Renal cortex interstitium (tissue), 11 donors: ENCODE measurements at regions not wholly inside any gene's neighbourhood (a gene's known extent, or its start where the extent isn't known, plus 50 kb on each side); places are given as distances from the start of the nearest gene placed in this dataset.

ENCODE experiments used
- DNase-seq, 11 donors: peaks; one replicate each; pipeline ENCODE4 v3.0.0-alpha.2; 2013; ENCODE audit warnings: low read depth in 9 of 11, low spot score in 4 of 11; ENCODE audit errors: extremely low read depth in 1 of 11

DNA sequence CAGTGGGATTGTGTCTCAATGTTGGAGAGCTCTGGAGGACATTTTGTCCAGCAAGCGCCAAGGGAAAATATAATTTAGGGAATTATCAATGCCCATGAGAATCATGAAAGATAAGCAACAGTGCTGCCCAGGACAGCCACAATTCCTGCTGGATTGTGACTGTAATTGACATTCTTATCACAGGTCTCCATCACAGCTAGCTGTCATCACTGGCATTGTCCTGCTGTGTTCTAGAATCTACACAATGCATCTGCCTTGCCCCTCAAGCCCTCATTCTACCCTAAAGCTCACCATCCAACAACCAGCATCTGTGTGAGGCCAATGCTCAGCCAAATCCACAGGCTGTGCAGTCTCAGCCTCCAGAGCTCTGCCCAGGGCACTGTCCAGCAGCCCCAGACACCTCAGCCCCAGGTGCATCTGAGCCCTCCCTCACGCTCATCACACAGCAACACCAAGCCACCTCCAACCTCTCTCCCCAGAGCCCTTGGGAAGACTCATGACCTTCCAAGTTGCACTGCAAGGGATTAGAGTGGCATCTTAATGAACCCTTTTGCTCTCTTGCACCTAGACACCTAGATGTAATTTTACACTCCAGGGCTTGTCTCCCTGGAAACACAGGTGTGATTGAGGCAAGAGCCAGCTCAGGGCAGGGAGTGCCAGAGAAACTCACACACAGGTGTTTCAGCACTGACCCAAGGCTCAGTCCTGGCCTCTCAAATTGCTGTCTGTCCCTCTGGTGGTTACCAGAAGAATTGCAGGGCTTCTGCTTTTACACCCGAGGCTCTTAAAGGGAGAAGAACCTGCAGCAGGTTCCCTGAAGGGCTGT, 85.2 kb upstream of the PHACTR3 start:
- peak in 6 of 11 donors; percentile 26 to 49 (median 41) for DNase-seq

DNA sequence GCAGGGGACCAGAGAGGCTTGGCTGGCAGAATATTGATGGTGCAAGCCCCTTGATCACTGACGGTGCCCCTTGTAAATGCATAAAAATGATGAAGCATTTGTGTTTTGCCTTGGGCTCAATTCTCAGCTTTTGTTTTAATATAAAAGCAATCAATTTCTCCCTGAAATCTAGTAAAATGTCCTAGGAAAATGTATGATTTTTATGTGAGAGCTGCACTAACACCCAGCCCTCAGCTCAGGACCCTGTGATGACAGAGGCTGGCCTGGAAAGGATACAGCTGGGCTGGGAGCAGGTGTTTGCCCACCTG, 84.7 kb upstream of the PHACTR3 start:
- no peak for DNase-seq

DNA sequence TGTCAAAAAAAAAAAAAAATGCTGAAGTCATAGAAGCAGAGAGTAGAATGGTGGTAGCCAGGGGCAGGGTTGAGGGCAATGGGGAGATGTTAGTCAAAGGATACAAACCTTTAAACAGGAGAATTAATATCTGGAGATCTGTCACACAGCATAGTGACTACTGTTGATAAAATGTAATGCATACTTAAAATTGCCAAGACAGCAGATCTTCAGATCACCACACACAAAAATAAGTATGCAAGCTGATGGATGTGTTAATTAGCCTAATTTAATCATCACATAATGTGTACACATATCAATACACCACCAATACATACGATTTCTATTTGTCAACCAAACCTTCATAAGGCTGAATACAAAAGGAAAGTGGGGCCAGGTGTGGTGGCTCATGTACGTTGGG, 83.5 kb upstream of the PHACTR3 start:
- no peak for DNase-seq

DNA sequence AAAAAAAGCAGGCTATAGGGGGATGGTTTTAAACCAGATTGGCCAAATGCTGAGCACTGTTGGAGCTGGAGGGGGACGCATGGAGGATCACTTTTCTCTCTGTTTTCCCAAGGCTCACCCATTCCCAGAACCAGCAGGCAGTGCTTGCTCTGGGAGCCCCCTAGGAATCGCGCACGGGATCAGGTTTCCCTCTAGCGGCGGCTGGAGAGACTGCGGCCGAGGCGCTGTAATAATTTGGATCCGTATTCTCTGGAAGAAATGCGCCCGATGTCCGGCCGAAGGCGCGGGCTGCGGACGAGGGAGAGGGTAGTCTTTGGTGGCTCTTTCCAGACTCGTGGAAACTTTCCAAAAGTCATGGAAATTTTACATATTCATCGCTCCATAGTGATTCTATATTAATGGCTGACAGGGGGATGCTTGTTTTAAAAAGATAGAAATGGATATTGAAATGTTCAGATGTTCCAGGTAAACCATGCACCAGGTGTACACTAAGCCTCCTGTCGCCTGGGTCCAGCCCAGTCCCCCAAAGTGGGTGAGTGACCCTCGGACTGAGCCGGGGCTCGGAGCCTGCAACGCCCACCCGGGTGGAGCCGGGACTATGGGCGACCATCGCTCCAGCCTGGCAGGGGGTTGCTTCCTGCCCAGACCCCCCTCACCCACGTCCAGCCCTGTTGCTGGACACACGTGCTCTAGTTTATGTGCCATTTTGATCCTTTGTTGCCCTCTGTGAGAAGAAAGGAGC, 78.7 kb upstream of the PHACTR3 start:
- DNase-seq = peak in 10 of 11 donors; percentile 27 to 67 (median 56)

DNA sequence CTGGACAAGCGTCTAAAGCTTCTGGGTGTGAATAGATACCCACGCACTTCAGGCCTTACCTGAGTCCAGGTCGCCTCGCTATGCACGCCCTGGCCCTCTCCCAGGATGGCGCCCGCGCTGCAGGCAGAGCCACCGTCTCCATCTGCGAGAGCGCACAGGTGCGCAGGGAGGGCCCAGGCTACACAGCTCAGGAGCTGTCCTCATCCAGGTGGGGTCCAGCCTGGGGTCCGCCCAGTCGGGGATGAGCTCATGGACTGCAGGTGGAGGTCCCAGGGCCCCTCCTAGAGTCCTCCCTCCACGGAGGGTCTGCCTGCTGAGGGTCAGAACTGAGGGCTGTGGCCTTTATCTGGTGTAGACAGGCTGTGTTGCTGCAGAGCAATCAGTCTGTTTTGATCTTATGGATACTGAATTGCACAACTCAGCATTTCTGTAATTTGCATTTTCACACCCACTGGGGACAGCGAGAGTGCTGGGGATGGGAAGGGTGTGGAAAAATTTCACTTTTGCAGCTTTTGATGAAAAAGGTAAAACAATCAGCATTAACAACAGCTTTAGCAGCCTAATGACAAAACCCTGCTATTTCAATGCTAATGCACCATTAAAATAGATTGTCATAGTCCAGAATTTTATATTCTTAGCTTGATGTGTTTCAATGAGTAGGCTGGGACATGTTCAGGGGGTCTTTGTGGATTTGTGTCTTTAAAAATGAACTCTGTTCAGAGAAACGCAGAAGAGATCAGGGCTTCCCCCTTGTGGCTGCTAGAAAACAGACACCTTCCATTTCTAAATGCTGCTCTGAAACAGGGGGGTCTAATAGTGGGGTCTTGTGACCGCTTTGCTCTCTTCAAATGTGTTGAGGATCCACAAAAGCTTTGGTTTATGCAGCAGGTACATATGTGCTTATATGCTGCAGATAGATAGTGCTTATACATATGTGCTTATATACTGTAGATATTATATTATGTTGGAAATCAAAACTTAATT, 77.8 kb upstream of the PHACTR3 start:
- no peak for DNase-seq

DNA sequence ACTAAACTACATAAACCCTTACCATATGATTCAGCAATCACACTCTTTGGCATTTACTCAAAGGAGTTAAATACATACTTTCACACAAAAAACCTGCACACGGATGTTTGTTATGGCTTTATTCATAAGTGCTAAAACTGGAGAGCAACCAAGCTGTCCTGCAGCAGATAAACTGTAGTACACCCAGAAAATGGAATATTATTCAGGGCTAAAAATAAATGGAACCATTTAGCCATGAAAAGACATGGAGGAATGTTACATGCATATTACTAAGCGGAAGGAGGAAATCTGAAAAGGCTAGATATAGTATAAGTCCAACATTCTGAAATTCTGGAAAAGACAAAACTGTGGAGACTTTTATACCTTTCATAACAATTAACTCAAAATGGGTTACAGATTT, 73.6 kb upstream of the PHACTR3 start:
- DNase-seq = no peak

DNA sequence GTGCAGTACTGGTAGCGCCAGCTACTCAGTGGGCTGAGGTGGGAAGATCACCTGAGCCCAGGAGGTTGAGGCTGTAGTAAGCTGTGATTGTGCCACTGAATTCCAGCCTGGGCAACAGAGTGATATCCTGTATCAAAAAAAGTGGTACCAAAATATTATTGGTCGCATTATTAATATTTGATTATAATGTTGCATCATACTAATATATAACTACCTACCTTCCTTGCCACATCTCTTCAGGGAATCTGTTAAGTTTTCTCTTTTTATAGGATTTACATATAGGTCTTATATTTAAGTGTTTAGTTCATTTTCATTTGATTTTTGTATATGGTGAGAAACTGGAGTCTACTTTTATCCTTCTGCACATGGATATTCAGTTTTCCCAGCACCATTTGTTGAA, 66.3 kb upstream of the PHACTR3 start:
- DNase-seq = no peak

DNA sequence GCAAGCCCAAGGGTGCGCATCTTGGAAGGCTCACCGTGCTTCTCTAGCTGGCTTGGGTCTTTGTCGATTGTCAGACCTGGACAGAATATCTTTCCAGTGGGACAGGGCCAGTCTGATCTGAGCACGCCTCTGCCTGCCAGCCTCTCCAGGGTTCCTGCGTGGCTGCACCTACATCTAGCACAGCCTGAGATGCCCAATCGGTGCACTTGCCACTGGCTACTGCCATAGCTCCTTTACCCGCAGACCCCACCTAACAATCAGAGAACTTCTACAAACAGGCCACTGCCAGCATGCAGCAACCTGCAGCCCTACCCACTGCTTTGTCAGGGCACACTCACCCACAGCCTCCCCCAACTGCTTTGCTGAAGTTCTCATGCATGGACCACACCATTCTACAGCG, 56.7 kb upstream of the PHACTR3 start:
- DNase-seq = no peak
